ENCODE measurements at regions not wholly inside any gene's neighbourhood (a gene's known extent, or its start where the extent isn't known, plus 50 kb on each side); places are given as distances from the start of the nearest gene placed in this dataset.

- H3K36me3 Mint-ChIP-seq: no peaks in the 10 kb centered on the region
- no peak overlapping the region for H3K27ac Mint-ChIP-seq
- ATAC-seq (no peak), DNase-seq (ENCODE audit: low spot score in 2 of 2) (no peak)
- no peaks in the 10 kb centered on the region for H3K9me3 Mint-ChIP-seq
- peaks cover 10% of the 10 kb centered on the region for H3K4me1 Mint-ChIP-seq
- no peak overlapping the region for H3K4me3 Mint-ChIP-seq
These were observed 143.3 kb upstream of the MGAT5 start for GRCh38 chr2:134110532-134110931.

DNA sequence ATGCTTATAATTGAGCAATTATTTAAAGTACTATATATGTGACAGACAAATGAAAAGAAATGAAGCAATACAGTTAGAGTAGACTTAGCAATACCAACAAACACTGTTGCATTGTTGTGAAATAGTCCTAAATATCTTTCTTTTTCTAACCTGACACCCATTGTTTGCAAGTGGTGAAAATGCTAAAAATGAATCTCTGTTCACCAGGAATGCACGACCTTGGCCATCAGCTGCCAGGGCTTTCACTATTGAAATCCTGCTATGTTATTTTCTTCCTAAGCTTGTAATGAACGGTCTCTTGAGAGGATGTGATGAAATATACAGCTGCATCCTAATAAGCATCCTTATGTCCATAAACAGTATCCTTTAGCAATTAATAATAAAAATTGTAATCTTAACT, 136.2 kb upstream of the MGAT5 start:
- Mint-ChIP-seq H3K4me3 (no peak overlapping the region), H3K4me1 (peaks cover 29% of the 10 kb centered on the region), H3K9me3 (no peaks in the 10 kb centered on the region), H3K27ac (no peak overlapping the region), H3K36me3 (peaks cover 7% of the 10 kb centered on the region)
- no peak for DNase-seq (ENCODE audit: low spot score in 2 of 2)
- no peak for ATAC-seq

DNA sequence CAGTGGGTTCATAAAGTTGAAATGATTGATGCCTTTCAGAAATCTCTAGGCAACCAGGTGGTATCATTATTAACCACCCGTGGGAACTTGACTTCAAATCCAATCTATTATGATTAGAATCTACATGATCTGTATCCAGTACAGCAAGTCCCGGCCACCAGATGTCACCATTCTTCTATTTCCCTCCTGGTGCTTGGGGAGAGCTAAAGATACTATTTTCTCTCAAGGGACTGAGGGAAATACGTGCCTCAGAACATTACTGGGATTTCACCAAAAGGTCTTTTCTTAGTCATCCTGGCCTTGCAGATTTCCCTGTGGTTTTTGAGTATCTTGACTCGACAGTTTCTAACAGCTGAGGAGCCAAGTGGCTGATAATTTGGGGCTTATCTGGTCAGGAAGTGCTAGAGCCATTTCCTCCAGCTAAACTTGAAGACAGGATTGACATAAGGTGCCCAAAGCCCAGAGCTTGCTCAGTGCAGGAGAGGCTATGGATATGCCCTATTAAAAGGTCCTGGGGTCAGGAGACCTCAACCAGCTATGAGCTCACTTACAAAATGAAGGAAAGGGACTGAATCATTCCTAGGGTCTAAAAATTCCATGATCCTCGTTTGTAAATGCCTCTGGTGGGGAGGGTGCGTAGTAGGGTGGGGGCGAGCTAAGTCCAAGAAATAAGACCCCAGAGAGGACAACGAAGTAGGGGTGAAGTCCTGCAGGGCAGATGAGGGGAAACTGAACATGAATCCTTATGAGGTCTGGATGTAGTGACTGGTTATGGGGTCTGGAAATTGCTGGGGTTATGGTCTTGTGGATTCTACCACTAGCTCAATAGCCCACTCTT, 135.4 kb upstream of the MGAT5 start:
- no peak overlapping the region for H3K27ac Mint-ChIP-seq
- H3K4me3 Mint-ChIP-seq: peak overlapping the region; percentile 89
- H3K9me3 Mint-ChIP-seq: no peaks in the 10 kb centered on the region
- DNase-seq (ENCODE audit: low spot score in 2 of 2) (peak; percentile 60 to 86), ATAC-seq (peak; percentile 77)
- peaks cover 37% of the 10 kb centered on the region for H3K4me1 Mint-ChIP-seq
- peaks cover 7% of the 10 kb centered on the region for H3K36me3 Mint-ChIP-seq

DNA sequence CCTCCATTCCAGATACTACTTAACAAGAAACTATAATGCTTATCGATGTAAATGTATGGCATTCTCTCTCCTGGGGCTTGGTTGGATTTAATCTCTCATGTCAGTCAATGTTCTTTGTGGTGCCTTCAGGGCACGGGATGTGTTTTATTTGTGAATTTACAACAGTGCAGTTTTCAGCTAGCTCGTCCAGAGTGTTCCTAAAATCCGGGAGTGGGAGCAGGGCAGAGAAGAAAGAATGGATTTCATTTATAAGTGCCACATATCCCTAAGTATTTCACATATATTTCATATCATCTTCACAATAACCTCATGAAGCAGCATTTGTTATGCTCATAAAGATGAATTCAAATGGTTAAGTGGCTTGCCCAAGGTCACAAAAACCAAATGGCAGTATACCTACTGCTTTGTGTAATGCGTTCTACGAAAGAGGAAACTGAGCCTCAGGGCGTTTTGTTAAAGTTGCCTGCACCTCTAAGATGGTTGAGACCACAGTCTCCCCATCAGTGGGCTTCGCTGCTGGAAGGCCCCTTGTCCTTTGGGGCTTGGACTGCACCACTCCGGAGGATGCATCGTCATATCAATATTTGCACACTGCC, 134.7 kb upstream of the MGAT5 start:
- Mint-ChIP-seq H3K4me3 (peak overlapping the region; percentile 89), H3K36me3 (peaks cover 7% of the 10 kb centered on the region), H3K27ac (peak overlapping the region; percentile 90), H3K4me1 (peaks cover 44% of the 10 kb centered on the region), H3K9me3 (no peaks in the 10 kb centered on the region)
- peak; percentile 6 for ATAC-seq
- no peak for DNase-seq (ENCODE audit: low spot score in 2 of 2)

GRCh38 chr2:134119713-134120405, 134.0 kb upstream of the MGAT5 start:
- Mint-ChIP-seq H3K4me1 (peaks cover 50% of the 10 kb centered on the region), H3K9me3 (no peaks in the 10 kb centered on the region), H3K36me3 (peaks cover 7% of the 10 kb centered on the region), H3K27ac (peak overlapping the region; percentile 90), H3K4me3 (peak overlapping the region; percentile 89)
- ATAC-seq (peak; percentile 74), DNase-seq (ENCODE audit: low spot score in 2 of 2) (peak; percentile 68 to 89)

DNA sequence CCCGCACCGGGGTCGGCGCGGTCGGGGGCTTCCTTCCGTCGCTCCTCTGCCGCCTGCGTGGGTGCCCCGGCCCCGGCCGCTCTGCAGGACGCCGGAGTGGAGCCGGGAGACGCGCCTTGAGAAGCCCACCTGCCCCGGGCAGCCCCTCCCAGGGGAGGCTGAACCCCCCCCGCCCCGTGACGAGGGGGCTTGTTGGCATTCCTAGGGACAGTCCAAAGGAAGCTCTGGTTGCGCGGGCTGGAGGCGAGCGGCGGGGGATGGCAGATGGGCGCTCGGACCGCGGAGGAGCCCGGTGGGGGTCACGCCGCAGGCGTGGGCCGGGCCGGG, 133.5 kb upstream of the MGAT5 start:
- Mint-ChIP-seq H3K36me3 (peaks cover 7% of the 10 kb centered on the region), H3K9me3 (no peaks in the 10 kb centered on the region), H3K4me1 (peaks cover 55% of the 10 kb centered on the region), H3K27ac (no peak overlapping the region), H3K4me3 (peak overlapping the region; percentile 89)
- DNase-seq (ENCODE audit: low spot score in 2 of 2): peak in 1 of 2 donors; percentile 62
- ATAC-seq: no peak

DNA sequence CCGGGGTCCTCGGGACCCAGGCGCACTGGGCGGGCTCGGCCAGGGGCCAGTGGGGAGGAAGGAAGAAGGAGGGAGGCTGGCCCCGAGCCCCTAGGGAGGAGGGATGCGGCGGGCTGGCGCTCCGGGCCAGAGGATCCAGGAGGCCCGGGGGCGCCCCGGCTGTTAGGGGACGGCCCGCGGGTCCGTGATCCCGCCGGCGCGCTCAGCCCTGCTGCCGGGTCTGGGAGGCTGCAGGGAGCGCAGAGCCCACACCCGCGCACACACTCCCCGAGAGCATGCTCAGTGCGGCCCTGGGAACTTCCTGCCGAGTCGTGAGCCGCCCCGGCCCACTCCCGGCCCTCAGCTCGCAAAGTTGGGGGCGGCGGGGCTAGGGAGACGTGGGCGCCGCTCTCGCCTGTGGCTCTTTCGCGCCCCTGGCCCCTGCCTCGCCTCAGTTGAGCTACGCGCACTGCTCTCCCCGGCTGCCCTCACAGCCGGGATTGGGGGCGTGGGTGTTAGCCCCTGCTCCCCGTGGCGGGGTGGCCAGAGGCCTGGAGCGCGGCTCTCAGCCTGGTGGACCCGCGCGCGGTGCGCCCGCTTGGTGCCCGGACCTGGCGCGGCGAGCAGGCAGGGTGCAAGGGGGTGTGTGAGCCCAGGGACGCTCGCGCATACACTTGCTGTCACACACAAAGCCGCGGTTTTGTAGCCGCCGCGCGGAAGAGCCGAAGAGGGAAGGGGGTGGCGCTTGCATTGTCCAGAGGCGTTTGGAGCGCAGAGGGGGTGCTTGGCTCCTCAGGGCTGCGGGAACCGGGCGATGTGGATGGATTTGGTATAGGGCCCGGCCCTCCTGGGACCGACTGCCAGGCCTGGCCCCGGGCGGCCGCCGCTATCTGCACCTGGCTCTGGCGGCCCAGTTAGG, 132.9 kb upstream of the MGAT5 start:
- peak; percentile 76 for ATAC-seq
- Mint-ChIP-seq H3K27ac (peak overlapping the region; percentile 48), H3K4me3 (peak overlapping the region; percentile 89), H3K4me1 (peaks cover 62% of the 10 kb centered on the region), H3K36me3 (peaks cover 7% of the 10 kb centered on the region), H3K9me3 (no peaks in the 10 kb centered on the region)
- peak; percentile 51 to 75 for DNase-seq (ENCODE audit: low spot score in 2 of 2)

- Mint-ChIP-seq H3K4me1 (peaks cover 77% of the 10 kb centered on the region), H3K4me3 (peak overlapping the region; percentile 89), H3K36me3 (peaks cover 7% of the 10 kb centered on the region), H3K9me3 (no peaks in the 10 kb centered on the region), H3K27ac (no peak overlapping the region)
- DNase-seq (ENCODE audit: low spot score in 2 of 2) (no peak), ATAC-seq (no peak)
These were observed 131.3 kb upstream of the MGAT5 start for GRCh38 chr2:134122610-134123009.

DNA sequence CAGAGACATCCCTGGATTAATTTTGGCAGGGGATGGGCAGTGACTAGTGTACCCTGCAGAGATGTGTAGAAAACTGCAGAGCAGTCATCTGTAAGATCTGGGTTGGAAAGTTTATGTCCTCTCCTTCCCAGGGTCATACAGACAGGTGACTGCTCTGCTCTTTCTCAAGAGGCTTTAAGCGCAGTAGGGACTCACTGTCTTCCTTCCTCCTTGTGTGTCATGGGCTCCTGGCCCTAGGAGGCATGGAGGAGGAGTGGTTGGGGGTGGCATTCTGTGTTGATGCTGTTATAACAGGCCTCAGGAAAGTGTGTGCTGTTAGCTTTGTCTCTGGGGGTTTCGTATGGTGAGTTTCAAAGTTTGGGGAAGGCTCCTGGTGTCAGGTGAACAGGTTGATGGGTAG, 130.5 kb upstream of the MGAT5 start:
- DNase-seq (ENCODE audit: low spot score in 2 of 2): no peak
- Mint-ChIP-seq H3K27ac (no peak overlapping the region), H3K4me3 (no peak overlapping the region), H3K4me1 (peaks cover 81% of the 10 kb centered on the region), H3K36me3 (peaks cover 7% of the 10 kb centered on the region), H3K9me3 (no peaks in the 10 kb centered on the region)
- no peak for ATAC-seq

- ATAC-seq (no peak), DNase-seq (ENCODE audit: low spot score in 2 of 2) (no peak)
- no peaks in the 10 kb centered on the region for H3K9me3 Mint-ChIP-seq
- H3K4me1 Mint-ChIP-seq: peaks cover 80% of the 10 kb centered on the region
- H3K27ac Mint-ChIP-seq: no peak overlapping the region
- H3K36me3 Mint-ChIP-seq: peaks cover 7% of the 10 kb centered on the region
- no peak overlapping the region for H3K4me3 Mint-ChIP-seq
These were observed 129.7 kb upstream of the MGAT5 start for GRCh38 chr2:134124047-134124753.

- no peak overlapping the region for H3K27ac Mint-ChIP-seq
- H3K9me3 Mint-ChIP-seq: no peaks in the 10 kb centered on the region
- peak overlapping the region; percentile 44 for H3K4me3 Mint-ChIP-seq
- peak; percentile 98 for ATAC-seq
- H3K36me3 Mint-ChIP-seq: peaks cover 8% of the 10 kb centered on the region
- peaks cover 77% of the 10 kb centered on the region for H3K4me1 Mint-ChIP-seq
- DNase-seq (ENCODE audit: low spot score in 2 of 2): peak; percentile 29 to 69
These were observed 126.4 kb upstream of the MGAT5 start for GRCh38 chr2:134127496-134127895.

DNA sequence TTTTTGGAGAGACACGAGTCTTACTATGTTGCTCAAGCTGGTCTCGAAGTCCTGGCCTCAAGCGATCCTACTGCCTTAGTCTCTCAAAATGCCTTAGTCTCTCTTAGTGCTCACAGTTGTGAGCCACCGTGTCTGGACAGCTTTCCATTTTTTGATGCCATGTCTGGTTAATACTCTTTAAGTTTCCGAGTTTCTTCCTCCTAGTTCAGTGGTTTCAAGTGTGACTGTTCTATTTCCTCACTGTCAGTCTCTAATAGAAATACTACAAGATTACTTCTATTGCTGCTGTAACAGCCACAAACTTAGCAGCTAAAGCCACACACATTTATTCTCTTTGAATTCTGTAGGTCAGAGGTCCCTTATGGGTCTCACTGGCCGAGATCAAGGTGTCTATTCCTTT, 125.1 kb upstream of the MGAT5 start:
- ATAC-seq (no peak), DNase-seq (ENCODE audit: low spot score in 2 of 2) (no peak)
- H3K9me3 Mint-ChIP-seq: no peaks in the 10 kb centered on the region
- H3K4me1 Mint-ChIP-seq: peaks cover 72% of the 10 kb centered on the region
- peak overlapping the region; percentile 13 for H3K27ac Mint-ChIP-seq
- H3K36me3 Mint-ChIP-seq: peaks cover 8% of the 10 kb centered on the region
- no peak overlapping the region for H3K4me3 Mint-ChIP-seq

GRCh38 chr2:134129900-134130537, 123.9 kb upstream of the MGAT5 start:
- Mint-ChIP-seq H3K4me1 (peaks cover 59% of the 10 kb centered on the region), H3K36me3 (peaks cover 8% of the 10 kb centered on the region), H3K9me3 (no peaks in the 10 kb centered on the region), H3K4me3 (no peak overlapping the region), H3K27ac (no peak overlapping the region)
- ATAC-seq (no peak), DNase-seq (ENCODE audit: low spot score in 2 of 2) (no peak)
